HEK293T (cell line): ENCODE measurements at regions not wholly inside any gene's neighbourhood (a gene's known extent, or its start where the extent isn't known, plus 50 kb on each side); places are given as distances from the start of the nearest gene placed in this dataset.

Experiments
- CTBP1 ChIP-seq: fragments of 450-650 bp; IDR thresholded peaks from 2 replicates; pipeline ENCODE4 v1.6.1; 2016; ENCODE audit warnings: borderline replicate concordance
- FOXA1 ChIP-seq: fragments of 450-650 bp; IDR thresholded peaks from 2 replicates; pipeline ENCODE4 v1.6.1; 2016; ENCODE audit warnings: mild to moderate bottlenecking
- HDGF ChIP-seq: fragments of 450-650 bp; IDR thresholded peaks from 2 replicates; pipeline ENCODE4 v1.6.1; 2017; ENCODE audit warnings: antibody characterized with exemption, borderline replicate concordance
- LEF1 ChIP-seq: fragments of 450-650 bp; IDR thresholded peaks from 2 replicates; pipeline ENCODE4 v1.6.1; 2017; ENCODE audit warnings: mild to moderate bottlenecking, borderline replicate concordance
- NFRKB ChIP-seq: fragments of 450-650 bp; IDR thresholded peaks from 2 replicates; pipeline ENCODE4 v1.6.1; 2016; ENCODE audit warnings: mild to moderate bottlenecking, moderate library complexity
- SP1 ChIP-seq: fragments of 450-650 bp; IDR thresholded peaks from 2 replicates; pipeline ENCODE4 v1.6.1; 2017
- TARDBP ChIP-seq: fragments of 450-650 bp; IDR thresholded peaks from 2 replicates; pipeline ENCODE4 v1.6.1; 2016
- ZNF384 ChIP-seq: fragments of 450-650 bp; IDR thresholded peaks from 2 replicates; pipeline ENCODE4 v1.6.1; 2016
- TF ChIP-seq, protein P1 (sequence below): fragments of 450-650 bp; IDR thresholded peaks from 2 replicates; pipeline ENCODE4 v1.6.1; 2016

GRCh38 chr2:47266939-47267710, 90.8 kb upstream of the CALM2 start:
- TF ChIP-seq NFRKB (no peak), CTBP1 (no peak), LEF1 (no peak), TARDBP (no peak), FOXA1 (no peak), SP1 (no peak), ZNF384 (no peak), HDGF (no peak)
- TF ChIP-seq, protein P1, sequence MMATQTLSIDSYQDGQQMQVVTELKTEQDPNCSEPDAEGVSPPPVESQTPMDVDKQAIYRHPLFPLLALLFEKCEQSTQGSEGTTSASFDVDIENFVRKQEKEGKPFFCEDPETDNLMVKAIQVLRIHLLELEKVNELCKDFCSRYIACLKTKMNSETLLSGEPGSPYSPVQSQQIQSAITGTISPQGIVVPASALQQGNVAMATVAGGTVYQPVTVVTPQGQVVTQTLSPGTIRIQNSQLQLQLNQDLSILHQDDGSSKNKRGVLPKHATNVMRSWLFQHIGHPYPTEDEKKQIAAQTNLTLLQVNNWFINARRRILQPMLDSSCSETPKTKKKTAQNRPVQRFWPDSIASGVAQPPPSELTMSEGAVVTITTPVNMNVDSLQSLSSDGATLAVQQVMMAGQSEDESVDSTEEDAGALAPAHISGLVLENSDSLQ: no peak
